RWPE2 (cell line): ENCODE measurements at regions not wholly inside any gene's neighbourhood (a gene's known extent, or its start where the extent isn't known, plus 50 kb on each side); places are given as distances from the start of the nearest gene placed in this dataset.

Experiments used
- ATAC-seq: fragments of 200-7000 bp; cut with Tn5 transposase; 3 replicates; pipeline ENCODE4 v1.9.1; 2021; ENCODE audit warnings: low read depth
- DNase-seq: peaks from one replicate; pipeline ENCODE4 v3.0.0-alpha.2; 2020; ENCODE audit warnings: low spot score
- H3K27ac ChIP-seq: fragments of 450-650 bp; 2 replicates; pipeline ENCODE4 v1.5.1; 2017; ENCODE audit warnings: mild to moderate bottlenecking; ENCODE audit not compliant: poor library complexity, severe bottlenecking
- H3K27me3 ChIP-seq: fragments of 250-450 bp; sonication (Bioruptor Pico); 2 replicates; pipeline ENCODE4 v1.5.1; 2021; ENCODE audit warnings: mild to moderate bottlenecking, moderate library complexity; ENCODE audit not compliant: insufficient read depth, poor library complexity, severe bottlenecking
- H3K36me3 ChIP-seq: fragments of 250-450 bp; sonication (Bioruptor Pico); 2 replicates; pipeline ENCODE4 v1.5.1; 2020; ENCODE audit warnings: low read depth, mild to moderate bottlenecking, moderate library complexity
- H3K4me1 ChIP-seq: fragments of 250-450 bp; sonication (Bioruptor Pico); 2 replicates; pipeline ENCODE4 v1.5.1; 2021; ENCODE audit warnings: mild to moderate bottlenecking, moderate library complexity; ENCODE audit not compliant: insufficient read depth, poor library complexity, severe bottlenecking
- H3K4me3 ChIP-seq: fragments of 250-450 bp; sonication (Bioruptor Pico); 2 replicates; pipeline ENCODE4 v1.5.1; 2021; ENCODE audit warnings: mild to moderate bottlenecking, moderate library complexity; ENCODE audit not compliant: severe bottlenecking
- H3K9me3 ChIP-seq: fragments of 250-450 bp; sonication (Bioruptor Pico); 2 replicates; pipeline ENCODE4 v1.5.1; 2021; ENCODE audit warnings: mild to moderate bottlenecking, moderate library complexity; ENCODE audit not compliant: severe bottlenecking
- TF ChIP-seq, protein P1 (sequence below): fragments of 450-650 bp; IDR thresholded peaks from one replicate; pipeline ENCODE4 v1.5.1; 2017; ENCODE audit warnings: mild to moderate bottlenecking, moderate library complexity; ENCODE audit not compliant: poor library complexity, severe bottlenecking

DNA sequence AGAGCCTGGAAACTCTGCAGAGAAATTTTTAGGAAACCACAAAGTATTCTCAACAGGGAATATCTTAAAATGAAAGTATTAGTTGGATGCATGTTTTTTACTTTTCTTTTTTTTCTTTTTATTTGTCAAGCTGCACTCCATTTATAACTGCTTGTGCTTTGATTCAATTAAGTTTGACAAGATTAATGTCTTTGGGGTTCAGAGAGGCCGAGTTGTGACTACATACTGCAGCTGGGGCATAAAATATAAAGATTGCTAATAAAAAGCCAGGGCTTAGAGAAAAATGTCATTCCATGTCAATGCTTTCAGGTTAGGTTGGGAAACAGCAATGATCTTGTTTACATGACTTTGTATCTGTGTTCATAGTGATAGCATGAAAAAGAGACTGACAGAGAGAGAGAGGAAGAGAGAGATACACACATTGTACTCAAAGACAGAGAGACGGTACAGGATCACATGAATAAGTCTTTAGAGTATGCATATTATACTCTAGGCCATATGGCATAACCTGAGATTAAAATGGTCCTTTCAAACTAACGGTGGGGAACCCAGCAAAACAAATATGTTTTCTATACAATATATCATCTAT lies 1022.3 kb upstream of the CNTNAP5 start:
- H3K27me3 ChIP-seq: no peaks in the 10 kb centered on the region
- no peak overlapping the region for H3K4me3 ChIP-seq
- H3K9me3 ChIP-seq: peaks cover 1% of the 10 kb centered on the region
- H3K36me3 ChIP-seq: no peaks in the 10 kb centered on the region
- H3K4me1 ChIP-seq: no peaks in the 10 kb centered on the region
- DNase-seq (no peak), ATAC-seq (no peak)
- no peak overlapping the region for H3K27ac ChIP-seq
- TF ChIP-seq, protein P1, sequence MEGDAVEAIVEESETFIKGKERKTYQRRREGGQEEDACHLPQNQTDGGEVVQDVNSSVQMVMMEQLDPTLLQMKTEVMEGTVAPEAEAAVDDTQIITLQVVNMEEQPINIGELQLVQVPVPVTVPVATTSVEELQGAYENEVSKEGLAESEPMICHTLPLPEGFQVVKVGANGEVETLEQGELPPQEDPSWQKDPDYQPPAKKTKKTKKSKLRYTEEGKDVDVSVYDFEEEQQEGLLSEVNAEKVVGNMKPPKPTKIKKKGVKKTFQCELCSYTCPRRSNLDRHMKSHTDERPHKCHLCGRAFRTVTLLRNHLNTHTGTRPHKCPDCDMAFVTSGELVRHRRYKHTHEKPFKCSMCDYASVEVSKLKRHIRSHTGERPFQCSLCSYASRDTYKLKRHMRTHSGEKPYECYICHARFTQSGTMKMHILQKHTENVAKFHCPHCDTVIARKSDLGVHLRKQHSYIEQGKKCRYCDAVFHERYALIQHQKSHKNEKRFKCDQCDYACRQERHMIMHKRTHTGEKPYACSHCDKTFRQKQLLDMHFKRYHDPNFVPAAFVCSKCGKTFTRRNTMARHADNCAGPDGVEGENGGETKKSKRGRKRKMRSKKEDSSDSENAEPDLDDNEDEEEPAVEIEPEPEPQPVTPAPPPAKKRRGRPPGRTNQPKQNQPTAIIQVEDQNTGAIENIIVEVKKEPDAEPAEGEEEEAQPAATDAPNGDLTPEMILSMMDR: no peak

- Histone ChIP-seq H3K4me1 (no peaks in the 10 kb centered on the region), H3K27me3 (no peaks in the 10 kb centered on the region), H3K4me3 (no peak overlapping the region), H3K36me3 (no peaks in the 10 kb centered on the region), H3K9me3 (no peaks in the 10 kb centered on the region), H3K27ac (no peak overlapping the region)
- ATAC-seq (no peak), DNase-seq (no peak)
- TF ChIP-seq, protein P1: no peak
Observed at GRCh38 chr2:123015186-123015585, 1009.9 kb upstream of the CNTNAP5 start.

- no peaks in the 10 kb centered on the region for H3K9me3 ChIP-seq
- DNase-seq (no peak), ATAC-seq (no peak)
- no peaks in the 10 kb centered on the region for H3K4me1 ChIP-seq
- H3K36me3 ChIP-seq: no peaks in the 10 kb centered on the region
- TF ChIP-seq, protein P1: no peak
- H3K4me3 ChIP-seq: no peak overlapping the region
- H3K27me3 ChIP-seq: peaks cover 3% of the 10 kb centered on the region
- no peak overlapping the region for H3K27ac ChIP-seq
Observed at GRCh38 chr2:123035541-123035940, 989.5 kb upstream of the CNTNAP5 start.

GRCh38 chr2:123036300-123036699 lies 988.8 kb upstream of the CNTNAP5 start:
- H3K27ac ChIP-seq: no peak overlapping the region
- peaks cover 3% of the 10 kb centered on the region for H3K27me3 ChIP-seq
- no peaks in the 10 kb centered on the region for H3K36me3 ChIP-seq
- DNase-seq (no peak), ATAC-seq (no peak)
- no peaks in the 10 kb centered on the region for H3K4me1 ChIP-seq
- TF ChIP-seq, protein P1: no peak
- H3K4me3 ChIP-seq: no peak overlapping the region
- H3K9me3 ChIP-seq: no peaks in the 10 kb centered on the region

GRCh38 chr2:123040506-123040905 lies 984.6 kb upstream of the CNTNAP5 start:
- H3K27ac ChIP-seq: no peak overlapping the region
- no peak overlapping the region for H3K4me3 ChIP-seq
- H3K9me3 ChIP-seq: no peaks in the 10 kb centered on the region
- DNase-seq (no peak), ATAC-seq (no peak)
- TF ChIP-seq, protein P1: no peak
- no peaks in the 10 kb centered on the region for H3K4me1 ChIP-seq
- H3K27me3 ChIP-seq: peaks cover 3% of the 10 kb centered on the region
- no peaks in the 10 kb centered on the region for H3K36me3 ChIP-seq
